IPS DF 4.7 (cell line): ENCODE measurements at regions not wholly inside any gene's neighbourhood (a gene's known extent, or its start where the extent isn't known, plus 50 kb on each side); places are given as distances from the start of the nearest gene placed in this dataset.
"Not testable (repeated sequence)": the region's sequence is repeated elsewhere in the genome, so short reads cannot be mapped to it uniquely, and the experiment has no call there.

ENCODE experiments used
- DNase-seq: peaks from one replicate; pipeline ENCODE4 v3.0.0-alpha.2; 2013; ENCODE audit warnings: low spot score; ENCODE audit errors: extremely low read depth

GRCh38 chr9:40934480-40934879, 194.0 kb downstream of the FOXD4L6 start:
- not testable (repeated sequence) for DNase-seq

GRCh38 chr9:40930426-40930825, 198.1 kb downstream of the FOXD4L6 start:
- DNase-seq: not testable (repeated sequence)

- DNase-seq: not testable (repeated sequence)
Measured at GRCh38 chr9:40929488-40929845, 199.0 kb downstream of the FOXD4L6 start.

- no peak for DNase-seq
Measured at GRCh38 chr9:40928803-40929487, 199.5 kb downstream of the FOXD4L6 start.

- DNase-seq: no peak
Measured at GRCh38 chr9:40927851-40928802, 200.4 kb downstream of the FOXD4L6 start.

GRCh38 chr9:40927260-40927631, 201.2 kb downstream of the FOXD4L6 start:
- no peak for DNase-seq

- no peak for DNase-seq
Measured at GRCh38 chr9:40926404-40927259, 201.8 kb downstream of the FOXD4L6 start.

GRCh38 chr9:40925149-40925548, 203.3 kb downstream of the FOXD4L6 start:
- DNase-seq: no peak

GRCh38 chr9:40916399-40916783, 212.1 kb downstream of the FOXD4L6 start:
- not testable (repeated sequence) for DNase-seq

- DNase-seq: not testable (repeated sequence)
Measured at GRCh38 chr9:40915660-40916398, 212.7 kb downstream of the FOXD4L6 start.

GRCh38 chr9:40914772-40915659, 213.5 kb downstream of the FOXD4L6 start:
- no peak for DNase-seq

GRCh38 chr9:40913928-40914673, 214.4 kb downstream of the FOXD4L6 start:
- DNase-seq: no peak

GRCh38 chr9:40913096-40913719, 215.3 kb downstream of the FOXD4L6 start:
- DNase-seq: no peak

GRCh38 chr9:40912679-40913078, 215.8 kb downstream of the FOXD4L6 start:
- not testable (repeated sequence) for DNase-seq

GRCh38 chr9:40911647-40912046, 216.8 kb downstream of the FOXD4L6 start:
- no peak for DNase-seq

- not testable (repeated sequence) for DNase-seq
Measured at GRCh38 chr9:40910995-40911394, 217.5 kb downstream of the FOXD4L6 start.

GRCh38 chr9:40909821-40910220, 218.7 kb downstream of the FOXD4L6 start:
- no peak for DNase-seq

GRCh38 chr9:40909111-40909510, 219.4 kb downstream of the FOXD4L6 start:
- DNase-seq: not testable (repeated sequence)
